ENCODE measurements at regions not wholly inside any gene's neighbourhood (a gene's known extent, or its start where the extent isn't known, plus 50 kb on each side); places are given as distances from the start of the nearest gene placed in this dataset.

DNA sequence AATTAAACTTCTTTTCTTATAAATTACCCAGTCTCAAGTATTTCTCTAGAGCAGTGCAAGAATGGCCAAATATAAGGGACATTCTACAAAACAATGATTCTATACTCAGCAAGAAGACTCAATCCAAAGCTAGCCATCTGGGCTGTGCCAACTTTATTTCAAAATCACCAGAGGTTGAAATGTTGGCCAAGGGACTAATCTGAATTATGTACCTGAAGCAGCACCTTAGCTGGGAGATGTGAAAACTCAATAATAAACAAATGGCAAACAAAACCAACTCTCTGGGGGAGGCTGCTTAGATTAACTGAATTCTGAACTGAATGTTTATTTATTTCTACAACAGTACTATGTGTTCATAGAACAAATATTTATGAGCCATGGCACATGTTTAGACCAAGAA lies 251.3 kb downstream of the RDH14 start:
- no peak for TF ChIP-seq POLR2A (IDR thresholded peaks at IDR 0.05; ENCODE audit: low read depth, low read length)
- no peak for TF ChIP-seq SMC3 (IDR thresholded peaks at IDR 0.05; ENCODE audit: low read depth, low read length)
- TF ChIP-seq CTCF (conservative IDR thresholded peaks at IDR 0.05; ENCODE audit: low read depth, low read length) = no peak

Data from IMR-90 (cell line).